ENCODE measurements at regions not wholly inside any gene's neighbourhood (a gene's known extent, or its start where the extent isn't known, plus 50 kb on each side); places are given as distances from the start of the nearest gene placed in this dataset.

- intact Hi-C loops (cut with DNase I, micrococcal nuclease) = no loop called here
- Histone ChIP-seq H3K4me3 (no peak overlapping the region), H3K36me3 (ENCODE audit: low read depth) (no peaks in the 10 kb centered on the region), H3K9me3 (no peaks in the 10 kb centered on the region), H3K4me1 (ENCODE audit: low read depth) (no peaks in the 10 kb centered on the region)
- ATAC-seq (peak; percentile 52), DNase-seq (no peak)
- TF ChIP-seq CTCF (IDR thresholded peaks at IDR 0.05) = no peak
Observed at GRCh38 chr9:7320139-7320538, 479.4 kb downstream of the DMAC1 start.

- no peaks in the 10 kb centered on the region for H3K36me3 ChIP-seq (ENCODE audit: low read depth)
- intact Hi-C loops (cut with DNase I, micrococcal nuclease) = no loop called here
- peaks cover 4% of the 10 kb centered on the region for H3K9me3 ChIP-seq
- no peaks in the 10 kb centered on the region for H3K4me1 ChIP-seq (ENCODE audit: low read depth)
- no peak for ATAC-seq
- no peak for TF ChIP-seq CTCF (IDR thresholded peaks at IDR 0.05)
- no peak overlapping the region for H3K4me3 ChIP-seq
- DNase-seq = no peak
Observed at GRCh38 chr9:7318920-7319319, 480.7 kb downstream of the DMAC1 start.

DNA sequence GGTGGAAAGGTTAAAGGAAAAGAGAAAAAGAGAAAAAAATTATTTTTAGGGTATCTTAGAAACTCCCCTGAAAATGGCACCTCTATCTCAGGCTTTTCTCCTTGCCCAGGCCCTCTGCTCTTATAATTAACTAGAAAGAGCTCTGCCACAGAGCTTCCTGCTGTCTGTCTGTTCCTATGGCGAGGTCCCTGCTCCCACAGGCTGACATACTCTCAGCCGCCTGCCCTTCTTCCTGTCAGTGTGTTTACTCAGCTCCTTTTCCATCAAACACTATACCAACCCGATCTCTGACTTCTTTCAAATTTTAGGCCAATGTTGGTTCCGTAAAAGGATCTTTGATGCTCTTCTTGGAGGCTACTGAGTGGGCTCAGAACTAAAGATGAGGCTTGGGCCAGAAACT is 482.6 kb downstream of the DMAC1 start:
- TF ChIP-seq CTCF (IDR thresholded peaks at IDR 0.05) = no peak
- no peak for ATAC-seq
- no peaks in the 10 kb centered on the region for H3K36me3 ChIP-seq (ENCODE audit: low read depth)
- intact Hi-C loops (cut with DNase I, micrococcal nuclease) = no loop called here
- no peaks in the 10 kb centered on the region for H3K4me1 ChIP-seq (ENCODE audit: low read depth)
- DNase-seq = no peak
- H3K4me3 ChIP-seq = no peak overlapping the region
- H3K9me3 ChIP-seq = peaks cover 19% of the 10 kb centered on the region

GRCh38 chr9:7316166-7316795 is 483.3 kb downstream of the DMAC1 start:
- peak; percentile 26 for ATAC-seq
- intact Hi-C loops (cut with DNase I, micrococcal nuclease) = no loop called here
- no peaks in the 10 kb centered on the region for H3K36me3 ChIP-seq (ENCODE audit: low read depth)

GRCh38 chr9:7315746-7316145 is 483.8 kb downstream of the DMAC1 start:
- Histone ChIP-seq H3K36me3 (ENCODE audit: low read depth) (no peaks in the 10 kb centered on the region), H3K9me3 (peaks cover 19% of the 10 kb centered on the region), H3K4me3 (no peak overlapping the region), H3K4me1 (ENCODE audit: low read depth) (no peaks in the 10 kb centered on the region)
- no peak for TF ChIP-seq CTCF (IDR thresholded peaks at IDR 0.05)
- no peak for ATAC-seq
- no peak for DNase-seq
- intact Hi-C loops (cut with DNase I, micrococcal nuclease) = no loop called here

More at GRCh38 chr9:7316166-7316795, 483.3 kb downstream of the DMAC1 start:
- H3K9me3 ChIP-seq = peaks cover 19% of the 10 kb centered on the region
- no peak overlapping the region for H3K4me3 ChIP-seq
- TF ChIP-seq CTCF (IDR thresholded peaks at IDR 0.05) = no peak
- no peak for DNase-seq
- no peaks in the 10 kb centered on the region for H3K4me1 ChIP-seq (ENCODE audit: low read depth)

DNA sequence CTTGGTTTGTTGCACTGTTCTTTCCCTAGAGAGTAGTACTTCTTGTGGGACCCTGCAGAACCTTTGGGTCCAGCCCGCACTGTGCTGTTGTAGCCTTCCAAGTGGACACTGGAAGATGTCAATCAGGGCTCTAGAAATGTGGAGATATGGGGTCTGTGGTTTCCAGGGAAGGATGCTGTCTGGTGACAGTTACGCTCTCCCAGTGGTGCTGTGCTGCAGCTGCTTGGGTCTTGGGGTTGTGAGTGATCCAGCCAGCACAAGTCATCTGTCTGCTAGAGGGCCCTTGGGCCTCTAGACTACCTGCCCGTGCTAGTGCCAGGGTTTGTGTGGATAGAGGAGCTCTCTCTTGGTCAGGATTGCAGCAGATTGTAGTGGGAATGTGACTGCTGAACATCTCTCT is 484.5 kb downstream of the DMAC1 start:
- Histone ChIP-seq H3K36me3 (ENCODE audit: low read depth) (no peaks in the 10 kb centered on the region), H3K4me1 (ENCODE audit: low read depth) (no peaks in the 10 kb centered on the region), H3K4me3 (no peak overlapping the region), H3K9me3 (peaks cover 26% of the 10 kb centered on the region)
- TF ChIP-seq CTCF (IDR thresholded peaks at IDR 0.05) = no peak
- intact Hi-C loops (cut with DNase I, micrococcal nuclease) = no loop called here
- no peak for ATAC-seq
- DNase-seq = no peak

All from mucosa of descending colon (tissue), 3 donors.